ENCODE measurements at regions not wholly inside any gene's neighbourhood (a gene's known extent, or its start where the extent isn't known, plus 50 kb on each side); places are given as distances from the start of the nearest gene placed in this dataset.
"Not testable (repeated sequence)": the region's sequence is repeated elsewhere in the genome, so short reads cannot be mapped to it uniquely, and the experiment has no call there.

GRCh38 chr16:29338821-29339700, 67.5 kb downstream of the NPIPB11 start:
- H3K27me3 Mint-ChIP-seq (ENCODE audit: insufficient read depth); H3K36me3 Mint-ChIP-seq (ENCODE audit: low read depth); H3K9me3 Mint-ChIP-seq; H3K27ac Mint-ChIP-seq; H3K4me3 Mint-ChIP-seq; DNase-seq: not testable (repeated sequence)
- peaks cover 19% of the 10 kb centered on the region for H3K4me1 Mint-ChIP-seq (ENCODE audit: low read depth)

- H3K9me3 Mint-ChIP-seq; DNase-seq; H3K27me3 Mint-ChIP-seq (ENCODE audit: insufficient read depth); H3K4me1 Mint-ChIP-seq (ENCODE audit: low read depth); H3K4me3 Mint-ChIP-seq; H3K36me3 Mint-ChIP-seq (ENCODE audit: low read depth); H3K27ac Mint-ChIP-seq: not testable (repeated sequence)
Observed at GRCh38 chr16:29337385-29337901, 69.1 kb downstream of the NPIPB11 start.

GRCh38 chr16:29335549-29335846, 71.0 kb downstream of the NPIPB11 start:
- not testable (repeated sequence) for H3K4me1 Mint-ChIP-seq (ENCODE audit: low read depth); H3K27ac Mint-ChIP-seq; DNase-seq; H3K9me3 Mint-ChIP-seq; H3K4me3 Mint-ChIP-seq; H3K36me3 Mint-ChIP-seq (ENCODE audit: low read depth); H3K27me3 Mint-ChIP-seq (ENCODE audit: insufficient read depth)

GRCh38 chr16:29334776-29335548, 71.5 kb downstream of the NPIPB11 start:
- not testable (repeated sequence) for H3K4me1 Mint-ChIP-seq (ENCODE audit: low read depth); H3K36me3 Mint-ChIP-seq (ENCODE audit: low read depth); H3K4me3 Mint-ChIP-seq

GRCh38 chr16:29333492-29334097, 72.9 kb downstream of the NPIPB11 start:
- not testable (repeated sequence) for H3K27me3 Mint-ChIP-seq (ENCODE audit: insufficient read depth); DNase-seq; H3K27ac Mint-ChIP-seq; H3K36me3 Mint-ChIP-seq (ENCODE audit: low read depth); H3K9me3 Mint-ChIP-seq; H3K4me3 Mint-ChIP-seq; H3K4me1 Mint-ChIP-seq (ENCODE audit: low read depth)

More at GRCh38 chr16:29334776-29335548, 71.5 kb downstream of the NPIPB11 start:
- H3K9me3 Mint-ChIP-seq; H3K27ac Mint-ChIP-seq; H3K27me3 Mint-ChIP-seq (ENCODE audit: insufficient read depth); DNase-seq: not testable (repeated sequence)

- H3K4me1 Mint-ChIP-seq (ENCODE audit: low read depth): peaks cover 17% of the 10 kb centered on the region
- H3K4me3 Mint-ChIP-seq; H3K9me3 Mint-ChIP-seq; H3K36me3 Mint-ChIP-seq (ENCODE audit: low read depth); DNase-seq; H3K27me3 Mint-ChIP-seq (ENCODE audit: insufficient read depth); H3K27ac Mint-ChIP-seq: not testable (repeated sequence)
Observed at GRCh38 chr16:29330623-29331022, 75.9 kb downstream of the NPIPB11 start.

GRCh38 chr16:29328528-29328927, 78.0 kb downstream of the NPIPB11 start:
- not testable (repeated sequence) for DNase-seq; H3K36me3 Mint-ChIP-seq (ENCODE audit: low read depth); H3K27me3 Mint-ChIP-seq (ENCODE audit: insufficient read depth); H3K27ac Mint-ChIP-seq; H3K9me3 Mint-ChIP-seq
- TF ChIP-seq CTCF (IDR thresholded peaks at IDR 0.05): peak; percentile 14; the same call in 1 of the 2 replicates
- H3K4me1 Mint-ChIP-seq (ENCODE audit: low read depth): peaks cover 17% of the 10 kb centered on the region
- peak overlapping the region; percentile 36 for H3K4me3 Mint-ChIP-seq

GRCh38 chr16:29327631-29328408, 78.7 kb downstream of the NPIPB11 start:
- not testable (repeated sequence) for H3K9me3 Mint-ChIP-seq; H3K27ac Mint-ChIP-seq; H3K27me3 Mint-ChIP-seq (ENCODE audit: insufficient read depth); H3K36me3 Mint-ChIP-seq (ENCODE audit: low read depth)
- DNase-seq: peak; percentile 49
- Mint-ChIP-seq H3K4me3 (peak overlapping the region; percentile 36), H3K4me1 (ENCODE audit: low read depth) (peaks cover 17% of the 10 kb centered on the region)

- H3K4me3 Mint-ChIP-seq; H3K9me3 Mint-ChIP-seq; H3K27me3 Mint-ChIP-seq (ENCODE audit: insufficient read depth); H3K36me3 Mint-ChIP-seq (ENCODE audit: low read depth); H3K27ac Mint-ChIP-seq; DNase-seq: not testable (repeated sequence)
- peaks cover 17% of the 10 kb centered on the region for H3K4me1 Mint-ChIP-seq (ENCODE audit: low read depth)
Observed at GRCh38 chr16:29326164-29327125, 80.1 kb downstream of the NPIPB11 start.

GRCh38 chr16:29323725-29324124, 82.8 kb downstream of the NPIPB11 start:
- H3K36me3 Mint-ChIP-seq (ENCODE audit: low read depth); DNase-seq; H3K27me3 Mint-ChIP-seq (ENCODE audit: insufficient read depth): not testable (repeated sequence)

More at GRCh38 chr16:29323725-29324124, 82.8 kb downstream of the NPIPB11 start:
- not testable (repeated sequence) for H3K9me3 Mint-ChIP-seq, H3K27ac Mint-ChIP-seq, H3K4me3 Mint-ChIP-seq
- H3K4me1 Mint-ChIP-seq (ENCODE audit: low read depth): peaks cover 19% of the 10 kb centered on the region

Measured in HFFc6 (cell line).